GM23248 (cell line): ENCODE measurements at regions not wholly inside any gene's neighbourhood (a gene's known extent, or its start where the extent isn't known, plus 50 kb on each side); places are given as distances from the start of the nearest gene placed in this dataset.

Experiments
- EZH2 ChIP-seq: fragments of 200-600 bp; sonication (generic); IDR thresholded peaks from 2 replicates; pipeline ENCODE4 v1.6.1; 2018; ENCODE audit warnings: antibody characterized with exemption, mild to moderate bottlenecking; ENCODE audit not compliant: insufficient read depth, poor library complexity, severe bottlenecking
- EZH2phosphoT487 ChIP-seq: fragments of 200-600 bp; sonication (generic); IDR thresholded peaks from 2 replicates; pipeline ENCODE4 v1.6.1; 2018; ENCODE audit warnings: antibody characterized with exemption, moderate library complexity, mild to moderate bottlenecking, low read depth; ENCODE audit not compliant: insufficient read depth

- TF ChIP-seq EZH2phosphoT487 = no peak
- TF ChIP-seq EZH2 = no peak
Measured at GRCh38 chr7:10212649-10213048, 761.0 kb upstream of the PHF14 start.
